ENCODE measurements at regions not wholly inside any gene's neighbourhood (a gene's known extent, or its start where the extent isn't known, plus 50 kb on each side); places are given as distances from the start of the nearest gene placed in this dataset.
A peak's percentile ranks its signal among the peaks of the same experiment; 100 is the strongest.

DNA sequence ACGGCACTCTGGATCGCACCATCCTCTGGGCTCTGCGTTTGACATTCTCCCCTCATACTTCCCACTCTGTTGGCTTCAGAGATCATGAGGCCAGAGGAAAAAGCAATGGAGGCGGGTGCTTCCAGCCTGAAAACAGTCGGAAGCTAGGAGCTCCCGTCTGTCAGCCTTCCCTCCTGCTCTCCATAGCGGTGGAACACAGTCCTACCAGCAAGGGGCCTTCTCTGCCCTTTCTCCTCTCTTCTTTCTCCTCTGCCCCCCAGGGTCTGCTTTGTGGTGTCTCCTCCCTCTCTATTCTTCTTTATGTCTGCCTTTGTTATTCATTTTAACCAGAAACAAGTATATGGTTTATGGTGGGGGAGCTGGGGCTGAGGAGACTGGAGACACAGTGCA, 152.5 kb upstream of the NFIB start:
- DNase-seq: no peak

DNA sequence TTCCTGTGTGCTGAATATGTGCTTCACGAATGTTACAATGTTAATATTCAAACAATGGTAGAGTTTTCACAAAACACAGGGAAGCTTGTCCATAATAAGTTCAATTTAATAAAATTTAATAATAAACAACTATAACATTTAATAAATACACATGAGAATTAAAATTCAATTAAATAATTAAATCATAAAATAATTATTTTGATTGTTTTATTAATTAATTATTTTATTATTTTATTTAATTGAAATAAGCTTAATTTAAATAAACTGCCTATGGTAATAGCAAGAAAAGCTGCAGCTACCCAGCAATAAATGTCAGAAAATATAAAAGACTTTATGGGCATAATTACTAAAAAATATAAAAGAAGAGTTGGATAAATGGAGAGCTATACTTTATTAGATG, 149.0 kb upstream of the NFIB start:
- no peak for DNase-seq

DNA sequence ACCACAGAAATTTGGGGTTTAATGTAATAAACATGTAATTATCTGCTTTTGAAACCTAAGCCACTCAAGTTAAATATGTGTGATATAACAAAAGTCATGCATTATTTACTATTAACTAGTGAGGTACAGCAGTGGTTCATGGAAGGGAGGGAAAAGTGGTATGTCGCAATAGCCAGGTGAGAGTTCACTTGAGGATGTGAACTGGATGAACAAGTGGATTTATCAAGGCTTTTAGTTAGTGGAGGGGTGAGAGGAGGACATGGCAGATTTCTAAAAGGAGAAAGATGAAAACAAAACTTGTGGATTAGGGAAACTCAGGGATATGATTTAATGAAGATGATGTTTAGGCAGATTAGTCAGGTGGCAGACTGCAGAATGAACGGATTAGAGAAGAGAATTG, 141.3 kb upstream of the NFIB start:
- DNase-seq: no peak

DNA sequence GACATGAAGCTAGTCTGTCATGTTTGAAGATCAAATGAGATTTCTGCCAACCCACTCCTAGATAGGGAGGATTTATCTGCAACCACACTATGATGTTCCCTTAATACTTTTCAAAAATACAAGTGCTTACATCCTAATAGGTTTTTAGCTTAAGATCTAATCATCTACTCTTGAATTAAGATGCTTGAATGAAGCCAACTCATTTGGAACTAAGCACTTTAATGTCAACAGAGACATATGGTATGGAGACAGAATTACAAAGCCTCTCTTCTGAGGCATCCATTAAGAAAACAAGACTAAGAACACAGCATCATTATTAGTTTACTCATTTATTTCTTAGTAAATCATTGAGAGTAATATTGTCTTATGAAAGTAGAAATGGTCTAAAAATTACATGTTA, 139.3 kb upstream of the NFIB start:
- peak; percentile 85 for DNase-seq

DNA sequence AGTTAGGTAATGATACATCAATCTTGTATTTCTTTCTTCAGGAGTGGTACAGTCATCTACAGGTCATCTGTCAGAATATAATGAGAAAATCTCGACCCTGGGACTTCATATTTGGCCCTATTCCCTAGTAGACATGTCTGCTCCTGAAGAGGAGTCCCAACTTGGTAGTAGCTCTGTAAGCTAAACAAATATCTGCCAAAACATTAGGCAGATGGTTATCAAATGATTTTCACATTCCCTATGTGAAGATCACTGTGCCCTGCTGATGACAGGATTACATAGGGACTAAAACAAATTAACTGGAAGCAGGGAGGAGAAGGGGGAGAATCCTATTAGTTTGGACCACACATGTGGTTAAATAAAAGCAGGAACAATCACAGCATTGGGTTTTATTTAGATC, 138.6 kb upstream of the NFIB start:
- DNase-seq: peak; percentile 71

DNA sequence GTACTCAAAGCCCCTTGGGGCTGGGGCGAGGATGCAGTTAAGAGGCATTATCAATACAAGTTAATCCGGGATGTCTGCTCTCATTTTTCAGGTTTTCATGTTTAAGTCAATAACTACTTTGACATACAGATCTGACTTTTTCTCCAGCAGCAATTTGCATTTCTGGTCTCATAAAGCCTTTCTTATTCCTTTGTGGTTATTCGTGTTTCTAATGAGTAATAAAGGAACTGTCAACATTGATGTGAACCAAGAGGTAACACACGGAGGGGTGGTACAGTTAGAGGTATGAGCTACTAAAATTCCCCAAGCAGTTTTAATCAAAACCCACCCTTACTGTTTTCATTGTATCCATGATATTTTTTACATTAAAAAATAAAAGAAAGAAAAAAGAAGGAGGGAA, 138.0 kb upstream of the NFIB start:
- no peak for DNase-seq

DNA sequence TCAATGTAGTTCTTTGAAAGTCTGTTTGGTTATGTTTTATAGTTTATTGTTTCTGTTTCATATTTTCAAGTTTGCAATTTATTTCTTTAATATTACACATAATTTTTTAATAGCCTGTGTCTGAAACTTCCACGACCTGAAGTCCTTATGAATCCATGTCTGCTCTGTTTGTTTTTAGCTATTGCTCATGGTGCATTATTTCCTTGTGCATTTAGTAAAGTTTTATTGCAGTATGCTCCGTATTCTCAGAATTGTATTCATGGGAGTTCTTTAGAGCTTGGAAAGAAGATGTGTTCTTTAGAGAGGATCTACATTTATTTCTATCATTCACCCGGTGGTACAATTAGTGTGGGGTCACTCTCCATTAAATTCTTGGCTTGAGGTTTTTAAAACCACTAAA, 133.2 kb upstream of the NFIB start:
- DNase-seq: no peak

DNA sequence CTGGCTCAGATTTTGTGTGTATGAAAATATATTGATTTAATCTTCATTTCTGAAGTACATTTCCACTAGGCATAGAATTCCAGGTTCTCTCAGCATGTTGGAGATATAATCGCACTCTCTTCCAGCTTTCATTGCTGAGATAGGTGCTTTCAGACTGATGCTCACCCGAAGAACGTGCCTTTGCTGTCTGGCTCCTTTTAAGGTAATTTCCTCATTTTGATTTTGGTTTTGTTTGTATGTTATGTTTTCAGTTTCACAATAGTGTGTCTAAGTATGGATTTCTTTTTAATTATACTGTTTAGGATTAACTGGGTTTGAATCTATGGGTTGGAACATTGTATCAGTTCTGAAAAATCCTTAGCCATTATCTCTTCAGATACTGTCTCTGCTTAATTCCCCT, 132.0 kb upstream of the NFIB start:
- DNase-seq: no peak

DNA sequence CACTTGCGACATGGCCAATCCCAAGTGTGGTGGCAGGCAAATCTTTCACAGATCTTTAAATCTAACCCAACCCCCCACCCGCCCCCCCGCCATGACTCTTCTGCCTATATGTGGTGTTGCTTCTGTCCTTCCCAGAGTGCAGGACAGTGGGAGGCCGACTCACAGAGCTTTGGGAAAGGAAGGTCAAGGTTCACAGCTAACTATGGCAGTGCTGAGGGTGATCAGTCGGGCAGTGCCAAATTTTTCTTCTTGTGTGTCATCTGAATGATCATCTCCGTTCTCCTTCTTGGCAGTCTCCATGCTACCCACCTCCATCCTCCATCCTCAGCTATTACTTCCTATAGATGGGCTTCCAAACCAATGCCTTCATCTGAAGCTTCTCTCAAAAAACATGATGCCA, 129.0 kb upstream of the NFIB start:
- no peak for DNase-seq

DNA sequence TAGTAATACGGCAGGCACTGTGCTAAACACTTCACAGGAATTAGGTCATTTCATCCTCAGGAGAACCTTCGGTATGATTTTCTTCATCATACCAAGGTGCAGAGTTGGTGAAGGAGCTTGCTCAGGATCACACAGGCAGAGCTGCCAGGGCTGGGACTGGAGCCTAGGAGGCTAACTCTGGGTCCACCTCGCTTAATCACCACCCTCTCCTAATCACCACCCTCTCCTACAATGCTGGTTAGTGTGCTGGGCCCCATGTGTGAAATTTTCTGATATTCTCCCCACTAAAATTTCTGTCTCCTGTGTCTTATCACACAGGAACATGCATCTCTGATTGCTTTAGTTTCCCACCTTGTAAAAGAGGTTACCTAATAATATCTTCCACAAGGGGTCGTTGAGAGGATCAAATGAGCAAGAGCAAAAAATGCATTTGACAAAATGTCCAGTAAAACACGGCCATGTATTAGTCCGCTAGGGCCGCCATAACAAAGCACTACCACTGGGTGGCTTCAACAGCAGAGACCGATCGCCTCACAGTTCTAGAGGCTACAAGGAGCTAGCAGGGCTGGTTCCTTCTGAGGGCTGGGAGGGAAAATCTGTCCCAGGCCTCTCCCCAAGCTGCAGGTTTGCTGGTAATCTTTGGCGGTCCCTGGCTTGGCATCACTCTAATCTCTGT, 128.2 kb upstream of the NFIB start:
- no peak for DNase-seq

DNA sequence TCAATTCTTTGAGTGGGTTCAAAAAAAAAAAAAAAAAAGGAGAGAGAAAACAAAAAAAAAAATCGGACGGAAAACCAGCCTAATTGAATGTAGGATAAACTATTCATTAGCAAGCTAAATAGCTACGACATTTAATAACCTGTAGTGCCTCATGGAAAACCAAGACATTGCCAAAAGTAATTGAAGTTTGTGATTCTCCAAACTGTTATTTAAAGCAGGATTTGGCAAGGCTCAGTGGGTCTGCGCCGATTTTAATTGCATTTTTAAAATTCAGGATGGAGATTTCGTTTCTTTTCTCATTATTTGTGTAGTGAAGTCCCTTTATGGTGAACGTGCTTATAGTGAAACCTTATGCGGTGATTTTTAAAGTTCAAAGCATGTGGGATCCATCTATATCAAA, 127.2 kb upstream of the NFIB start:
- DNase-seq: no peak

DNA sequence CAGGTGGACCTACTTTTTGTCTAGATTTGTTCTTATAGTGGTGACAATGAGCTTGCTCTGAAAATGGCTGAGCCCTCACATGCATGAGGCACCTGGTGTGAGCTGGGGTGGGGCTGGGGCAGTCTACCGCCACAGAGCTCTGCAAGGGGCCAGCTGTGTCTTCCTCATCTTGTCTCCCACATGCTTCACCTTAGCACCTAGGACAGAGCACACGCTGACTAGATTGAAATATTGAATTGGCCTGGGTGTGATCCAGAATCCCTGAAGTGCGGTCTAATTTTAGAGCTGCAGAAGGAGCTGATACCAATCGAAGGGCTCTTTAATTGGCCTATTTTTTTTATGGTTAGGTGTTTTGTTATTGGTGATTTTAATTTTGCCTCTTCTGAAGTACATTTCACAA, 126.1 kb upstream of the NFIB start:
- DNase-seq: no peak

DNA sequence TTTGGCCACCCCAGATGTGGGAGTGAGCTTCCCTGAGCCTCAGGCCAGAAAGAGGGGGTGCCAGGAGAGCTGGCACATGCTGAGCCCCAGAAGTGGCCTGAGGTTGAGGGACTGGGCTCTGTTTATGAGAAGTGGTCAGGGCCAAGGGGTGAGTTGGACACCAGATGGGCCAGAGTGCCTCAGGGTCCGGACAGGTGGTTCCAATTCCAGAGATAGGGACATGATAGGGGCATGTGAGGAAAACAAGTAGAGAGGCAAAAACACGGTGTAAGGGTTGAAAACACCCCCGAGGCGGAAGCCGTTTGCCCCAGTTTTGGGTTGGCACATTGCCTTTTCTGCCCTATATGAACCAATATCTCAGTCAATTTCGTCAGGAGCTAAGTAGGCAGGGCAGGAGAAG, 125.6 kb upstream of the NFIB start:
- no peak for DNase-seq

DNA sequence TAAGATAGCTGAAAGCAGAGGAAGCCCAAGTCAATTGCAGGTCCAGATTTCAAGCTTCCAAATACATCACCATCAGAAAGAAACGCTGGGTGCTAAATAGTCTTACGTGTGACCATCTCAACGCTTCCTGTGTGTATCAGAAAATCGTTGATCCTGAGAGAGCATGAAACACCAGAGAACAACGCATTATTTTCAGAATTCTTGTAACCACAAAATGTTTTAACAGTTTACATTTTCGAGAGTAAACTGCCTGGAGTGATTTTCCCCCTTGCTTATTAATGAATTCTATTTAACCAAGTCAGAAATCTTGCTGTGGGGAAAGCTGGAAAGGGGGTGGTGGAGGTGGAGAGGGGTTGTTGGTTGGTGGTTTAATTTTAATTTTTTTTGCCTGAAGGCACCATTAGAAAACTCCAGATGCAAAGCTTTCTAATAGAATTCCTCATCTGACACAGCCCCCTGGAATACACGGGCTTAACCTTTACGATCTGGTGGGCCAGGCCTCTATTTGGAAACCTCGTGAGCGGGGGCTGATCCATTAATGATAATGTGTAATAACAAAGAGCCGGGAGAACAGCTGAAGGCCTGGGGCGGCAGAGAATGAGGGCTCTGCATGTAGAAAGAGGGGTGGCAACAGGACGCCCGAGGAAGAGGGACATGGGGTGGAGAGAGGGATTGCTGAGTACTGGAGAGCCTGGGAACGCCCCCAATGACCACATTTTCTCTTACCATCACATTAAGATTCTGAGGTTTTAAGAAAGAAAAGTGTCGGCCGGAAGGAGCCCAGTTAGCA, 124.5 kb upstream of the NFIB start:
- DNase-seq: no peak

DNA sequence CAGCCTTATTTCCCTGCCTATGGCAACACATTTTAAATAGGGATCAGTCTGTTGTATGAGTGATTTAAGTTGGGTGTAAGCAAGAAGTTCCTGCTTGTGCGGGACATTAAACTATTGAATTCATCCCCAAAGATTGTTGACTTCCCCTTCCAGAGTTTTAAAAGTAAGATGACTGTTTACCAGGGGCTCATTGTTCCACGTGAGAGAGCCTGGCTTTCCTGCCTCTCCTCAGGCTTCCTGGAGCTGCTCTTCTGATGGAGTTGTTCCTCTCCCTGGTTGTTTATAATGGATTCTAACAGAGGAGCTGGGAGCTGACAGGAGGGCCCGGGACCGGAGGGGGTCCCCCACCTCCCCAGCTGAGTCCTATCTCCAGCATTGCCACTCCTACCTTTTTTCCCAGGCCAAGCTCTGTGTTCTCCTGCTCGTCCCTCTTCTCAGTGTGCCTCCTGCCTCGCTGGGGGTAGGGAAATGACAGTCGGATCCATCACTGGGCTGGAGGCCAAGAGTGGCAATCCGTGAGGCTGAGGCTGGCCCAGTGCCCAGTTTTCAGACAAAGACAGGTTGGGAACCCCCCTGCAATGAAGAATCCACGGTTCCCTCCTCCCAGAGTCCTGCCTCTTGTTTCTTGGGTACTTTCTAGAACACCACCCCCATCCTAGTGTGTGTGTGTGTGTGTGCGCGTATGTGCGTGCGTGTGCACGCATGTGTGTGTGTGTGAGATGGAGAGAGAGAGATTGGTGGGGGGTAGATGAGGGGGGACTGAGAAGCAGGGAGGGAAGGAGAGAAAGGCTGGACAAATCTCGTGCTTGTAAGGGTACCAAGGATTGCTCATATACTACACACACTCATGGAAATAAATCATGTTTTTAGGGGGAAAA, 123.7 kb upstream of the NFIB start:
- DNase-seq: peak; percentile 79

DNA sequence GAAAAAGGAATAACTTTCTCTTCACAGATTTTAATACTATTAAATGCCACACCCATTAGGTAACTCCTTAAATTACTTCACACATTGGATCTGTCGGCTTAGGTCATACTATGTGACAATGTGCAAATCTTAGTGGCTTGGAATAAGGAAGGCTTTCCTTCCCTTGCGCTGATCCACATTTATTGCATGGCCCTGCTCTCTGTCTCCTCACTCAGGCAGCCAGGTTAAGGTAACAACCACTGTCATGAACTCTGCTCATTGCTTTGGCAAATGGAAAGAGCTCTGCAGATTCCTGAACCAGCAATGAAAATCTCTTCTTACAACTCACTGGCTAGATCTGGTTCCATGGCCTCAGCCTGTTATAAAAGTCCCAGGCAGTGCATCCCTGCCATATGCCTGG, 121.9 kb upstream of the NFIB start:
- DNase-seq: no peak

DNA sequence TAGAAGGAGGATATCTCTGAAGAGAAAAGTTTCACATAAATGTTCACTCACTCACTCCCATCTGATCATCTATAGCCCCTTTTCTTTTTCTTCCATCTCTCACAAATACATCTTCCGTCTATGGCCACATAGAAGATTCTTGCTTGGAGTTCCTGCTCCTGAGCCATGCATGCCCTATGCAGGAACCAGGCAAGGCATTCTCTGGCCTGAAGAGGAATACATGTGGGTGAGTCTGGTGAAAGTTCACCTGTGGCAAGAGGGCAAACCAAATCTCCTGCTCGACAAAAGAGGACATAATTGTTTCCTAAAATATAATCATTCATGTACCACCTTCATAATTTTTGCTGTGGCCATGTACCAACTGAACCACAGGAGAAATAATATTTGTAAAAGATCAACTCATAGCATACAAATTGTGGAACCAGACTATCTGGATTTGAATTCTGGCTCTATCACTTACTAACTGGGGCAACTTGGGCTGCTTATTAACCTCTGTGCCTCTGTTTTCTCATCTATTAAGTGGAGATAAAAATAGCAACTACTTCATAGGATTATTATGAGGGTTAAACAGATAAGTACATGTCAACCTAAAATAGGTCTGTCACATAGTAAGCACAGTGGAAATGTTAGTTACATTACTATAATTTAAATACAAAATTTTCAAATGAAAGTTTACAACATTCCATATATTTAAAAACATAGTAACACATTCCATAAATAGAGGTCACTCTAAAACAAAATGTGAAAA, 121.2 kb upstream of the NFIB start:
- no peak for DNase-seq

DNA sequence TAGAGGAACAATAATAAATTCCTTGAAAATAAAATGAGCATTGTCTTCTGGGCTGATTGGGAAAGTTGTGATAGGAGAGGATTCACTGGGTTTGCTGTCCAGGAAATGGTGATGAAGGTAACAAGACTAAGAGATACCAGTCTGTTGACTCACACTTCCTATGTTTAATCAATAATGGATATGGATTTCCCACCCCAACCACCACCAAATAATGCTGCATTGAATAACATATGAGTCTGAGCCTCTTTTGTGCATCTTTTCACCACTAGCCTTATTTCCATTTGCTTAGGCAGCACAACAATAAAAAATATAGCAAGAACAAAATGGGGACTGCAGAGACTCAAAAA, 120.2 kb upstream of the NFIB start:
- DNase-seq: no peak

DNA sequence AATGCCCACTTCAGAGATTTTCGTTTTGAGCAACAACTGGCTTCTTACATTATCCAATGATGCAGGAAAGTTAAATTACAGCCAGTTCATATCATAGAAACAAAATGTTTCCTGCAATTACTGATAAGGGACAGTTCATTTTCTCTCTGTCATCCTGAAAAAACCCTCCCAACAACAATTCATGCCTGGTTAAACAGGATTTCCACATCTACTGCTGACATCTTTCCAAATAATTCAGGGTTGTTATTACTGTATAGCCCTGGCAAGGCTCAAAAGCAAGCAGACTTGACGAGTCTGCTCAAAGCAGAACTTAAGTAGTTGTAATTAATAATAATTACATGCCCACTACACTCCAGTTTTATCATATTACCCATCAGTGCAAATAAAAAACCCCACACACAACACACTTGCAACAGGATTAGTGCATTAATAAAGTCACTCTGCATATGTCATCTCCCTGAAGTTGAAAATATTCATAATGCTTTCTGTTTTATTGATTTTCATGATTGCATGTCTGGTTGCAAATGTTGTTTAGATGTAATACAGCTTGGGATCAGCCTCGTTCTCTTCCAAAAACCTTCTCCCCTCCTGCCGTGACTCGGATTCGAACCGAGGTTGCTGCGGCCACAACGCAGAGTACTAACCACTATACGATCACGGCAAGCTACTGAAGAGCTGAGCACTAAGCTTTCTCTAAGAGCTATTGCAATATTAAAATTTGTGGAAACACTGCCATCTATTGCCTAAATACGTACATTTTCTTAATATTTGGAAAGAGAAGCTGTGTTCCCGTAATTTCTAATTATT, 119.6 kb upstream of the NFIB start:
- DNase-seq: peak; percentile 73

DNA sequence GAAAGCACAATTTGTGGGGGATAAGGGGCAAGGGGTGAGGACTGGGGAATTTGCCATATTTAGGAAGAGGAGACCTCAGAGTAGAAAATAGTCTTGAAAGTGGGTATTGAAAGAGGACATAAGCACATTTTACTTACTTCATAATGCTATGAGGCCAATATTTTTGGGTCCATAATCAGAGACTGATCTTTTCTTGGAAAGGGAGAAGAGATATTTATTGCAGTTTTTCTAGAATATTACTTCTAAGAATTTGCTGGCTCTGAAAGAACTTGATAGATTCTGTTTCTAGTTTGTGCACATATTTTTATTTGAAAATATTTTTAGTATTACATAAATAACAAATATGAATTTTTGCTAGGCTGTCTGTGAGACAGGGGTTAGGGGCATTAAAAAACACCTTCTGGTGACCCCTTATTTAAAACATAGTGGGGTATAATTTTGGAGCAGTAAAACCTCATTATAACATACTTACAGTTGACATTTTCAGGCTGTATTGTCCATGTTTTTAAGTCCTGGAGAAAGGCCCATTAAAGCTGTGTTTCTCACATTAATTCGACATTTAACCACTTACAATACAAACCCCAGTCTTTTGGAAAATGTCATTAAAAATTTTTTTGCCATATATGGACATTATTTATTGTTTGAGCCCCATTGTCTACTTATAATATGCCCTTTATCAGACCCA, 118.9 kb upstream of the NFIB start:
- DNase-seq: no peak

DNA sequence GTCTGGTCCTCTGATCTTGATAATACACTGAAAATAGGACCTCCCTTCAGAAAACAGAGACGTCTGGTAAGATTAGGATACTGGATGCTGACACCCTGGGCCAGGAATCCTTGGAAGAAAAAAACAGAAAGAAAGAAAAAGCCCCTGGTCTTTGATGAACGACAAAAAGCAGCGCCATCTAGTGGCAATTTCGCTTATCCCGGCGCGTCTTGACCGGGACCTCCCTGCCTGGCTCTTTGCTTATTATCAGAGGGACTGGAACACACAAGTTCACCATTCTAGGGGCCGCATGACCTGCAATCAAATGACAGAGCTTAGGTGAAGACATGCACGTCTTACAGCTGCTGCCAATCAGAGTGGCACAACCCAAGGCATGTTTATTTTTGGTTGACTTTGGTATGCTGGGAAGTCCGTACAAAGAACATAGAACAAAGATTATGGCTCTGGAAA, 114.9 kb upstream of the NFIB start:
- DNase-seq: peak; percentile 60

DNA sequence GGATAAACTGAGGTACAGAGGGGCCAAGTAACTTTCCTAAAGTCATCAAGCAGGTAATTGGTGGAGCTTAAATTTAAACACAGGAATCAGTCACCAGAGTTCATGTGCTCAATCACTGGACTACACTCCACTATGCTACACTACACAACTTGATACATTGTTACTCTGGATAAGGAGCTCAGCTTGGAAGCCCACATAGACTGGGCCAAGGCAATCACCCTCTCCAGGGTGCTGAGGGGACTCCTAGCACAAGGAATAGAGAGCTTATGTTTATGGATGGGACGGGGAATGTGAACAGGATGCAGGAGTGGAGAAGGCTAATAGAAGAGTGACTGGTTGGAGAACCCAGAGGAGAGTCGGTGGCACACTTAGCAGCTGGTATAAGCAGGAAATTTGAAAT, 113.5 kb upstream of the NFIB start:
- DNase-seq: no peak
